GM20000 (cell line): ENCODE measurements at regions not wholly inside any gene's neighbourhood (a gene's known extent, or its start where the extent isn't known, plus 50 kb on each side); places are given as distances from the start of the nearest gene placed in this dataset.
"Not testable (repeated sequence)": the region's sequence is repeated elsewhere in the genome, so short reads cannot be mapped to it uniquely, and the experiment has no call there.

Experiments
- DNase-seq: peaks from one replicate; pipeline ENCODE4 v3.0.0; 2012; ENCODE audit warnings: low spot score
- TF ChIP-seq, protein P1 (sequence below): IDR thresholded peaks from 2 replicates; pipeline ENCODE4 v1.5.1; 2012; ENCODE audit warnings: mild to moderate bottlenecking, control low read depth; ENCODE audit errors: extremely low read depth, missing control alignments

DNA sequence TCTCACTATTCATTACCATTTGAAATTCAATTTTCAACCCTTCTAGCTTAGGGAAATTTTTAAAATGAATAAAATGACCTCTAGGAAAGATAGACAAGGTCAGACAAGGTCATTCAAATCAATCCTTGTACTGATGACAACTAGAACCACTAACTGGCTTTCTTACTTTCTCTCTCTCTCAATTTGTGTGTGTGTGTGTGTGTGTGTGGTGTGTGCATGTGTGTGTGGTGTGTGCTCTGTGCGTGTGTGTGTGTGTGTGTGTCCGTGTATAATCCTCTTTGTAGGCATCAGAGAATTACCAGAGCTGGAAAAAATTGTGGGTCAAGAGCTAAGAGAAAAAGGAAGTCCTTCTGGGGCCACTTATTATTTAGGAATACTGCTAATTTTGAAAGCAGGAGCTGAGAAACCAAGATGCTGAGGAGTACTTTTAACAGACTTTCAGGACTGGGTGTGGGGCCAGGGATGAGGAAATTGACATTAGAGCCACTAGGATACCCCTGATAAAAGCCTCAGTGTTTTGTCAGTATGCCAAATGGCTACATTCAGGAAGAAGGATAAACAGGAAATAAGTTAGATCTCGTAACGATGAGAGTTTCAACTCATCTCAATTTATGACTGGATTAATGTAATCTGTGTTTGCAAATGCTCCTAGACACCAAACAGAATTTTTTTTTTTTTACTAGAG, 723.3 kb downstream of the CETN3 start:
- no peak for DNase-seq
- TF ChIP-seq, protein P1, sequence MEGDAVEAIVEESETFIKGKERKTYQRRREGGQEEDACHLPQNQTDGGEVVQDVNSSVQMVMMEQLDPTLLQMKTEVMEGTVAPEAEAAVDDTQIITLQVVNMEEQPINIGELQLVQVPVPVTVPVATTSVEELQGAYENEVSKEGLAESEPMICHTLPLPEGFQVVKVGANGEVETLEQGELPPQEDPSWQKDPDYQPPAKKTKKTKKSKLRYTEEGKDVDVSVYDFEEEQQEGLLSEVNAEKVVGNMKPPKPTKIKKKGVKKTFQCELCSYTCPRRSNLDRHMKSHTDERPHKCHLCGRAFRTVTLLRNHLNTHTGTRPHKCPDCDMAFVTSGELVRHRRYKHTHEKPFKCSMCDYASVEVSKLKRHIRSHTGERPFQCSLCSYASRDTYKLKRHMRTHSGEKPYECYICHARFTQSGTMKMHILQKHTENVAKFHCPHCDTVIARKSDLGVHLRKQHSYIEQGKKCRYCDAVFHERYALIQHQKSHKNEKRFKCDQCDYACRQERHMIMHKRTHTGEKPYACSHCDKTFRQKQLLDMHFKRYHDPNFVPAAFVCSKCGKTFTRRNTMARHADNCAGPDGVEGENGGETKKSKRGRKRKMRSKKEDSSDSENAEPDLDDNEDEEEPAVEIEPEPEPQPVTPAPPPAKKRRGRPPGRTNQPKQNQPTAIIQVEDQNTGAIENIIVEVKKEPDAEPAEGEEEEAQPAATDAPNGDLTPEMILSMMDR: no peak

GRCh38 chr5:89676634-89677033, 732.9 kb downstream of the CETN3 start:
- TF ChIP-seq, protein P1: no peak
- no peak for DNase-seq

- TF ChIP-seq, protein P1: no peak
- no peak for DNase-seq
These were observed 736.5 kb downstream of the CETN3 start for GRCh38 chr5:89673019-89673418.

DNA sequence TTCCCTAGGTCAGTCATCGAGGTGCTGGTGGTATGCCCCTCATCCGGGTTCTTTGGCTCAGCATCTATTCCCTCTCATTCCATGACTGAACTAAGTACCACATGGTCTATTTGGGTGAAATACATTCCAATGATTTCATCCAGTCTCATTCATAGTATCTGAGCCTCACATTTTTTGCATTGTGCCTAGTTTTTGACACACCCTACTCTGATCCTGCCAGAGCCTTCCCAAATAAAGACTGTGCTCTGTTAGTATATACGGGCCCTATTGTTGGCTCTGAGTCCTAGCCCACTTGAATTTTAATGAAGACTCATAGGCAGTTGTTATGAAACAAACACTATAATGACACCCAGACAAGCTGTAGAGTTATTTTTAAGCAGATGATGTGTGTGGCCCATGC, 740.7 kb downstream of the CETN3 start:
- DNase-seq: no peak
- TF ChIP-seq, protein P1: no peak

DNA sequence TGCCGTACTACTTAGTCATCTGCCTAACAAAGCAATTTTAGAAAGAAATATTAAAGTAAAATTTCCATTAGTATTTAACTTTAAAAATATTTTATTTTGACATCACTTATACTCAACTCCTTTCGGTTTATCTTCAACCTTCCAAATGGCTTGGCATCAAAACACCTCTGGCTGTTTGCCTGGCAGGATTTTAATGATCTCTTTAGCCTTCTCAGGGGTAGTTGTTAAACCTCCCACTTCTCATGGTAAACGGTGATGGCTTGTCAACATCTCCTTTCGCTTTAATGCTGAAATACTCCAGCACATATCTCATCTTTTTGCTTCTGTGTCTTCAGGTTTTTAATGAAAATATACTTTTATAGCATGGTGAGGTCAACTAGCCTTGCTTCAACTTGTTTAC, 747.1 kb downstream of the CETN3 start:
- no peak for DNase-seq
- TF ChIP-seq, protein P1: no peak

- no peak for DNase-seq
- TF ChIP-seq, protein P1: no peak
These were observed 755.9 kb upstream of the MEF2C start for GRCh38 chr5:89638871-89639270.

DNA sequence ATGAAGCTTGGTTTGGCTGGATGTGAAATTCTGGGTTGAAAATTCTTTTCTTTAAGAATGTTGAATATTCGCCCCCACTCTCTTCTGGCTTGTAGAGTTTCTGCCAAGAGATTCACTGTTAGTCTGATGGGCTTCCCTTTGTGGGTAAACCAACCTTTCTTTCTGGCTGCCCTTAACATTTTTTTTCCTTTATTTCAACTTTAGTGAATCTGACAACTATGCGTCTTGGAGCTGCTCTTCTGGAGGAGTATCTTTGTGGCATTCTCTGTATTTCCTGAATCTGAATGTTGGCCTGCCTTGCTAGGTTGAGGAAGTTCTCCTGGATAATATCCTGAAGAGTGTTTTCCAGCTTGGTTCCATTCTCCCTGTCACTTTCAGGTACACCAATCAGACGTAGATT, 751.2 kb upstream of the MEF2C start:
- not testable (repeated sequence) for DNase-seq

- not testable (repeated sequence) for DNase-seq
These were observed 747.1 kb upstream of the MEF2C start for GRCh38 chr5:89630064-89630463.
